Ovary (tissue), 7 donors: ENCODE measurements at regions not wholly inside any gene's neighbourhood (a gene's known extent, or its start where the extent isn't known, plus 50 kb on each side); places are given as distances from the start of the nearest gene placed in this dataset.

Source experiments
- DNase-seq, 5 donors: peaks; one replicate each; pipeline ENCODE4 v3.0.0-alpha.2; 2019 to 2020
- H3K27ac ChIP-seq, 2 donors: fragments of 200-600 bp; one replicate each; pipeline versions ENCODE4 v1.5.1 to v1.8.0; 2019 to 2022
- H3K27me3 ChIP-seq: fragments of 200-600 bp; one replicate; pipeline ENCODE4 v1.8.0; 2022
- H3K36me3 ChIP-seq: fragments of 200-600 bp; sonication (generic); one replicate; pipeline ENCODE4 v1.5.1; 2019
- H3K4me1 ChIP-seq: one replicate; pipeline ENCODE4 v1.8.1; 2013; ENCODE audit warnings: mild to moderate bottlenecking, moderate library complexity; ENCODE audit not compliant: insufficient read depth
- H3K4me3 ChIP-seq: fragments of 200-600 bp; sonication (generic); one replicate; pipeline ENCODE4 v1.5.1; 2017
- H3K9me3 ChIP-seq, 2 donors: fragments of 200-600 bp in 1 of 2; sonication (generic) in 1 of 2; one replicate each; pipeline versions ENCODE4 v1.5.1 to v1.8.1; 2013 to 2019; ENCODE audit warnings: mild to moderate bottlenecking in 1 of 2, moderate library complexity in 1 of 2
- EP300 ChIP-seq: sonication (generic); formaldehyde crosslinking; IDR thresholded peaks from one replicate; pipeline ENCODE4 v1.6.1; 2017; ENCODE audit warnings: antibody characterized with exemption
- POLR2A ChIP-seq: fragments of 450-650 bp; IDR thresholded peaks from one replicate; pipeline ENCODE4 v1.6.1; 2017; ENCODE audit warnings: antibody characterized with exemption, mild to moderate bottlenecking, moderate library complexity
- WGBS, 3 donors: extraction: QIAGEN DNeasy Blood & Tissue Kit in 1 of 3; methylation state at CpG; one replicate each; pipeline versions ENCODE4 v1.1.5 to v1.1.7; 2013 to 2017; 5-methylcytosine and 5-hydroxymethylcytosine counted together
- intact Hi-C, 4 donors: fragments of 100-400 bp; cut with DNase I; formaldehyde crosslinking; loops; one replicate each; pipeline versions ENCODE4 v1.11.0 to v1.15.1; 2022 to 2023
- TF ChIP-seq, protein P1 (sequence below), 3 donors: fragments of 450-650 bp in 2 of 3; fragments of 200-600 bp in 1 of 3; IDR thresholded peaks; one replicate each; pipeline versions ENCODE4 v1.5.1 to v1.8.0; 2016 to 2022; ENCODE audit warnings: antibody characterized with exemption in 3 of 3, mild to moderate bottlenecking in 1 of 3
- donor health status: DM: no; HTN: no; CAD: no; lungs with moderate emphysema.
- donor health status: DM: no; HTN: no; CAD: no.
- donor health status: Bipolar disorder and iron deficiency.
- donor health status: DM: no; HTN: no; CAD: no.
- donor health status: DM: yes; HTN: yes; CAD: no.

DNA sequence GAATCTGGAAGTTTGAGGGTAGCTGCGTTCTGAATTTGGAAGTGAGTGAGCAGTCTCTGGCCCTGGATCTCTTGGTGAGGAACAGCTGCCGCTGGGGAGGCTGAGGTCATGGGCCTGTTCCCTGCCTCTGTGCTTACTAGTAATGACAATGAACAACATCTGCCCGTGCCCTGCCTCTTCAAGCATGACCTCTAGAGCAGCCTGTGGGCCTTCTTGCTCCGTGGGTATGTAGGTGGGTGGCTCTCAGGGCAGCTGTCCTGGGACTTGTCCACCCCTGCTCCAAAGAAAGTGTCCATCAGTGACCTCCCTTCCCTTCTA is 186.2 kb downstream of the CXCL12 start:
- peak in 2 of 5 donors; percentile 24 to 60 for DNase-seq
- intact Hi-C loops: no loop called here
- Histone ChIP-seq H3K4me1 (peaks cover 16% of the 10 kb centered on the region), H3K27ac (peak overlapping the region in 1 of 2 donors; percentile 36), H3K27me3 (no peaks in the 10 kb centered on the region), H3K9me3 (no peaks in the 10 kb centered on the region), H3K4me3 (no peak overlapping the region), H3K36me3 (no peaks in the 10 kb centered on the region)
- TF ChIP-seq EP300 (no peak), POLR2A (no peak)
- TF ChIP-seq, protein P1, sequence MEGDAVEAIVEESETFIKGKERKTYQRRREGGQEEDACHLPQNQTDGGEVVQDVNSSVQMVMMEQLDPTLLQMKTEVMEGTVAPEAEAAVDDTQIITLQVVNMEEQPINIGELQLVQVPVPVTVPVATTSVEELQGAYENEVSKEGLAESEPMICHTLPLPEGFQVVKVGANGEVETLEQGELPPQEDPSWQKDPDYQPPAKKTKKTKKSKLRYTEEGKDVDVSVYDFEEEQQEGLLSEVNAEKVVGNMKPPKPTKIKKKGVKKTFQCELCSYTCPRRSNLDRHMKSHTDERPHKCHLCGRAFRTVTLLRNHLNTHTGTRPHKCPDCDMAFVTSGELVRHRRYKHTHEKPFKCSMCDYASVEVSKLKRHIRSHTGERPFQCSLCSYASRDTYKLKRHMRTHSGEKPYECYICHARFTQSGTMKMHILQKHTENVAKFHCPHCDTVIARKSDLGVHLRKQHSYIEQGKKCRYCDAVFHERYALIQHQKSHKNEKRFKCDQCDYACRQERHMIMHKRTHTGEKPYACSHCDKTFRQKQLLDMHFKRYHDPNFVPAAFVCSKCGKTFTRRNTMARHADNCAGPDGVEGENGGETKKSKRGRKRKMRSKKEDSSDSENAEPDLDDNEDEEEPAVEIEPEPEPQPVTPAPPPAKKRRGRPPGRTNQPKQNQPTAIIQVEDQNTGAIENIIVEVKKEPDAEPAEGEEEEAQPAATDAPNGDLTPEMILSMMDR (IDR thresholded peaks at IDR 0.05): no peak
- WGBS, 3 donors: 12 to 20% (median 17%) methylated on average over 4 of the region's 4 CpGs

DNA sequence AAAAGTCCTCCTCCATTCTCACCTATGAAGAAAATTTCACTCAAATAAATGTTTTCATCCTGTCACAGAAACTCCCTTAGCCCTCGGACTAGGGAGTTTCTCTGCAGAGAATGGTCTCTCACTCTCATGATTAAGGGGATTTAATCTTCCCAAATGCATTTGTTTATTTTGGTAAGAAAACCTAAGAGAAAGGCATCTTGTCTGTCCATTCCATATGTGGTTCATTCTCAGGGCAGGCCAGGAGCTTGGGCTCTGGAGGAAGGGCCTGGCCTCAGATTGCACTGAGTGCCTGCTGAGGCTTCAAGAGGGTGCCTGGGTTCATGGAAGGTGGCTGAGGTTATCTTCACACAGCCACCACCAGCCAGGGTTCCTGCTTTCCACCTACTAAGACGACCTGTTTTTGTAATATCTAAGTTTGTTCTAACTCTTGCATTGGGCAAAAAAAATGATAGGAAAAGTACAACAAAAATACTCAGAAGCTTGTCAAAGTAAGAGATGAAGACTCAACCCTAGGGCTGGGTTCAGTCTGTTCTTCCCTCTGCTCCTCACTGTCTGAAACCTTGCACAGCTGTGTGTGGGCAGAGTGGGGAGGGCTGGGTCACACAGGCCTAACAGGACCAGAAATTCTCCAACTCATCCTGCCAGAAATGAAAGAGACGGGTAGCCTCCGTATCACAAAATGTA is 186.7 kb downstream of the CXCL12 start:
- TF ChIP-seq, protein P1 (IDR thresholded peaks at IDR 0.05): no peak
- no peak for TF ChIP-seq POLR2A
- no peak for TF ChIP-seq EP300
- intact Hi-C loops: no loop called here
- no peaks in the 10 kb centered on the region for H3K27me3 ChIP-seq
- no peaks in the 10 kb centered on the region for H3K36me3 ChIP-seq
- H3K27ac ChIP-seq: peak overlapping the region in 1 of 2 donors; percentile 36
- WGBS, 3 donors: 22 to 29% (median 26%) methylated on average over 4 of the region's 4 CpGs
- no peak overlapping the region for H3K4me3 ChIP-seq
- H3K4me1 ChIP-seq: peaks cover 16% of the 10 kb centered on the region
- no peak for DNase-seq
- H3K9me3 ChIP-seq: no peaks in the 10 kb centered on the region

DNA sequence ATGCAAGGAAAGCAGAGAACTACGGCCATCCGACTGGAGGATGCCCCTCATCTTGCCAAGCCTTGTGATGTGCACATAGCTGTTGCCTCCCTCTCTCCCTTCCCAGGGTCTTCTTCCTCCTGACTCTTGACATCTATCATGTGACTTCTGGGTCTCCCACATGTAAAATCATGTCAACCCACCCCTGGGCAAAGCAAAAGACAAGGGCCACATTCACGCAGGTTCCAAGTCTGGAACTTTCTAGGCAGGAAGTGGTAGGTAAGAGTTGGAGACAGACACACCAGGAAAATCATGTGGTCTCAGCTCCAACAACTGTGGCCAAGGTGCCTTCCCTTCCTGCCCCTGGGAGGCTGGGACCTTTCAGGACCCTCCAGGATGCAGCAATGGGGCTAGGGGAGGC is 187.3 kb downstream of the CXCL12 start:
- H3K36me3 ChIP-seq: no peaks in the 10 kb centered on the region
- no peak overlapping the region for H3K27ac ChIP-seq
- no peak for DNase-seq
- H3K9me3 ChIP-seq: no peaks in the 10 kb centered on the region
- intact Hi-C loops: no loop called here
- no peak for TF ChIP-seq POLR2A
- TF ChIP-seq, protein P1 (IDR thresholded peaks at IDR 0.05): no peak
- no peak for TF ChIP-seq EP300
- 91 to 99% (median 97%) methylated on average over 3 of the region's 3 CpGs for WGBS, 3 donors
- no peak overlapping the region for H3K4me3 ChIP-seq
- H3K27me3 ChIP-seq: no peaks in the 10 kb centered on the region
- H3K4me1 ChIP-seq: peaks cover 16% of the 10 kb centered on the region

DNA sequence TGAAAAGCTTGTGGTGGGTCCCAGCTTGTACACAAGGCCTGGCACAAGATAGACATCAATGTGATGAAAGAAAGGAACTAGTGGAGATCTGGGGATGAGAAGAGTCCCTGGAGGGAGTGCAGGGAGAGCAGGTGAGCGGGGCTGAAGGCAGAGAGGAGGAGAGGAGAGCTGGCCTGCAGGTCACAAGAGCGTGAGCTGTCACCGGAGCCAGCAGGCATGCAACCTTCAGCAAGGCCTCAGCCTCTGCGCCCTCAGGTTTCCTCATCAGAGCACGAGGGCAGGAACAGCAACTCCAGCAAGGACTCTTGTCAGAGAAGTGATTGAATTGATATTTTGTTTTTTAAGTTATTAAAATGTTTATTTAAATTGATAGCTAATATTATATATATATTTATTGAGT is 188.6 kb downstream of the CXCL12 start:
- TF ChIP-seq, protein P1 (IDR thresholded peaks at IDR 0.05): no peak
- no peak for TF ChIP-seq POLR2A
- TF ChIP-seq EP300: no peak
- intact Hi-C loops: no loop called here
- Histone ChIP-seq H3K36me3 (no peaks in the 10 kb centered on the region), H3K4me3 (no peak overlapping the region), H3K4me1 (peaks cover 16% of the 10 kb centered on the region), H3K9me3 (no peaks in the 10 kb centered on the region), H3K27me3 (no peaks in the 10 kb centered on the region), H3K27ac (no peak overlapping the region)
- 96% methylated on average over 5 of the region's 5 CpGs for WGBS, 3 donors
- DNase-seq: no peak
